Ishikawa (cell line): ENCODE measurements at regions not wholly inside any gene's neighbourhood (a gene's known extent, or its start where the extent isn't known, plus 50 kb on each side); places are given as distances from the start of the nearest gene placed in this dataset.

ENCODE experiments used
- CEBPB ChIP-seq: IDR thresholded peaks from 2 replicates; pipeline ENCODE4 v1.6.1; 2012
- TF ChIP-seq, protein P1 (sequence below): IDR thresholded peaks from 2 replicates; pipeline ENCODE4 v1.6.1; 2012

DNA sequence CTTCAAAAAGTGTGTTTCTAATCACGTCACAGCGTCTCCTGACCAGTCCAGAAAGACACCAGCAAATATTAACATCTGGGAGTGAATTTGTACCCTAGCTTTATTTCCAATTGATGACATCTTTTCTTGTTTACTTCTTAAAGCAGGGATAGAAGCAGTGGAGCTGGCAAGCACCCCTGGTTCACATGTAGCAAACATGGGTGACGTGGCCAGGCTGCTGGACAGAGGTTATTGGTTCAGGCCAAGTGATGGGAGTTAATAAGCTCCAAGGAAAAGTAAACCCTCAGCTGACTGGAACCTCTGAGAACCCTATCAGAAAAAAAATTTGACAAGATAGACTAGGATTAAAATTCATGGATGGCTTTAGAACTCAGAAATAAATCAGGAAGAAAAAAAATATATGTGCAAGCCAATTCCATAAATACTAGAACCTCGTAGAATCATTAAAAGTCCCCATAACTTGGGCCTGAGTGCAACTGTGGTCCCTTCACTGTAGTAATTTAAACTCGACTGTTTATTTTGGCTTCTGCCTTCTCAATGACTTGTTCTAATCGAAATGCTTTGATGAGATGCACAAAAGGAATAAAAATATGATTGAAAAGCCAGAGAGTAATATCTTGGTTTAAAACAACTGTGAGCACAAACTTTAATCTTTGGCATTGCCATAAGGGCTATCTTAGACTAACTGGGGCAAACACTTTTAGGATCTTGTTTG, 121.5 kb upstream of the CTAGE1 start:
- TF ChIP-seq CEBPB, result no peak
- TF ChIP-seq, protein P1, sequence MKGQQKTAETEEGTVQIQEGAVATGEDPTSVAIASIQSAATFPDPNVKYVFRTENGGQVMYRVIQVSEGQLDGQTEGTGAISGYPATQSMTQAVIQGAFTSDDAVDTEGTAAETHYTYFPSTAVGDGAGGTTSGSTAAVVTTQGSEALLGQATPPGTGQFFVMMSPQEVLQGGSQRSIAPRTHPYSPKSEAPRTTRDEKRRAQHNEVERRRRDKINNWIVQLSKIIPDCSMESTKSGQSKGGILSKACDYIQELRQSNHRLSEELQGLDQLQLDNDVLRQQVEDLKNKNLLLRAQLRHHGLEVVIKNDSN, result no peak
